Lower leg skin (tissue), 3 donors: ENCODE measurements at regions not wholly inside any gene's neighbourhood (a gene's known extent, or its start where the extent isn't known, plus 50 kb on each side); places are given as distances from the start of the nearest gene placed in this dataset.

ENCODE experiments used
- POLR2A ChIP-seq, 2 donors: fragments of 450-650 bp; IDR thresholded peaks; one replicate each; pipeline ENCODE4 v1.6.1; 2016 to 2017; ENCODE audit warnings: antibody characterized with exemption in 2 of 2, mild to moderate bottlenecking in 1 of 2, moderate library complexity in 1 of 2
- TF ChIP-seq, protein P1 (sequence below), 3 donors: fragments of 450-650 bp; IDR thresholded peaks; one replicate each; pipeline ENCODE4 v1.5.1; 2016; ENCODE audit warnings: antibody characterized with exemption in 3 of 3, mild to moderate bottlenecking in 3 of 3, moderate library complexity in 2 of 3

DNA sequence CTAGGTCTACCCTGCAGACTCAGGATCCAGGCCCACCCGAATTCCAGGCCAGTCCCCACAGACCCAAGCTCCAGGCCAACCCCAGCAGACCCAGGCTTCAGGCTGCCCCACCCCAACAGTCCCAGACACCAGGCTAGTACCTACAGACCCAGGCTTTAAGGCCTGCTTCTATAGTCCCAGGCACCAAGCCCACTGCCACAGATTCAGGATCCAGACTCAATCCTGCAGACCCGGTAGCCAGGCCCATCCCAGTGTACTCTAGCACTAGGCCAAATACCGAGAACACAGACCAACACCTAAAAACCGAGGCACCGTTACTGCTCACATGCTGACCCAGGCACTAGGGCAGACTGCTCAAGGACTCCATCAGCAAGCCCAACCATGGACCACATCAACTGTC, 862.3 kb downstream of the UQCRFS1 start:
- TF ChIP-seq, protein P1, sequence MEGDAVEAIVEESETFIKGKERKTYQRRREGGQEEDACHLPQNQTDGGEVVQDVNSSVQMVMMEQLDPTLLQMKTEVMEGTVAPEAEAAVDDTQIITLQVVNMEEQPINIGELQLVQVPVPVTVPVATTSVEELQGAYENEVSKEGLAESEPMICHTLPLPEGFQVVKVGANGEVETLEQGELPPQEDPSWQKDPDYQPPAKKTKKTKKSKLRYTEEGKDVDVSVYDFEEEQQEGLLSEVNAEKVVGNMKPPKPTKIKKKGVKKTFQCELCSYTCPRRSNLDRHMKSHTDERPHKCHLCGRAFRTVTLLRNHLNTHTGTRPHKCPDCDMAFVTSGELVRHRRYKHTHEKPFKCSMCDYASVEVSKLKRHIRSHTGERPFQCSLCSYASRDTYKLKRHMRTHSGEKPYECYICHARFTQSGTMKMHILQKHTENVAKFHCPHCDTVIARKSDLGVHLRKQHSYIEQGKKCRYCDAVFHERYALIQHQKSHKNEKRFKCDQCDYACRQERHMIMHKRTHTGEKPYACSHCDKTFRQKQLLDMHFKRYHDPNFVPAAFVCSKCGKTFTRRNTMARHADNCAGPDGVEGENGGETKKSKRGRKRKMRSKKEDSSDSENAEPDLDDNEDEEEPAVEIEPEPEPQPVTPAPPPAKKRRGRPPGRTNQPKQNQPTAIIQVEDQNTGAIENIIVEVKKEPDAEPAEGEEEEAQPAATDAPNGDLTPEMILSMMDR (IDR thresholded peaks at IDR 0.05), result no peak
- TF ChIP-seq POLR2A (IDR thresholded peaks at IDR 0.05), result no peak
